Tibial artery (tissue), 4 donors: ENCODE measurements at regions not wholly inside any gene's neighbourhood (a gene's known extent, or its start where the extent isn't known, plus 50 kb on each side); places are given as distances from the start of the nearest gene placed in this dataset.

Source experiments
- DNase-seq, 2 donors: peaks; one replicate each; pipeline ENCODE4 v3.0.0-alpha.2; 2019
- H3K27ac ChIP-seq, 2 donors: fragments of 200-600 bp; sonication (generic) in 1 of 2; 1 replicate in 1 of 2; 2 replicates in 1 of 2; pipeline ENCODE4 v1.5.1; 2018 to 2019; ENCODE audit warnings: mild to moderate bottlenecking in 1 of 2
- H3K27me3 ChIP-seq, 2 donors: fragments of 200-600 bp; sonication (generic) in 1 of 2; one replicate each; pipeline versions ENCODE4 v1.5.1 to v1.6.0; 2016 to 2019
- H3K36me3 ChIP-seq, 3 donors: fragments of 200-600 bp; sonication (generic) in 2 of 3; one replicate each; pipeline ENCODE4 v1.5.1; 2016 to 2019; ENCODE audit warnings: mild to moderate bottlenecking in 2 of 3
- H3K4me1 ChIP-seq, 4 donors: fragments of 200-600 bp; sonication (generic) in 2 of 4; 1 replicate in 3 of 4; 2 replicates in 1 of 4; pipeline ENCODE4 v1.5.1; 2016 to 2019
- H3K4me3 ChIP-seq, 2 donors: fragments of 200-600 bp; sonication (generic) in 1 of 2; 1 replicate in 1 of 2; 2 replicates in 1 of 2; pipeline ENCODE4 v1.5.1; 2018 to 2019; ENCODE audit warnings: mild to moderate bottlenecking in 2 of 2
- H3K9me3 ChIP-seq, 3 donors: fragments of 200-600 bp; sonication (generic) in 1 of 3; one replicate each; pipeline ENCODE4 v1.5.1; 2016 to 2019
- CTCF ChIP-seq, 2 experiments: fragments of 200-600 bp in 1 of 2; fragments of 450-650 bp in 1 of 2; IDR thresholded peaks; one replicate each; pipeline ENCODE4 v1.5.1; 2017 to 2019; ENCODE audit warnings: antibody characterized with exemption in 2 of 2, mild to moderate bottlenecking in 1 of 2, moderate library complexity in 1 of 2
- intact Hi-C: fragments of 100-400 bp; cut with DNase I; formaldehyde crosslinking; loops from one replicate; pipeline ENCODE4 v1.15.0; 2023; ENCODE audit warnings: low total_unique reads

- intact Hi-C loops: no loop called here
- TF ChIP-seq CTCF (IDR thresholded peaks at IDR 0.05): no peak
- DNase-seq: no peak
Measured at GRCh38 chr5:178794433-178794832, 64.0 kb upstream of the ZNF354A start.

GRCh38 chr5:178793696-178794095 lies 63.2 kb upstream of the ZNF354A start:
- Histone ChIP-seq H3K4me1 (no peaks in the 10 kb centered on the region), H3K9me3 (no peaks in the 10 kb centered on the region), H3K4me3 (no peak overlapping the region), H3K36me3 (no peaks in the 10 kb centered on the region), H3K27ac (no peak overlapping the region), H3K27me3 (peaks cover 0 to 7% of the 10 kb centered on the region in 2 donors)
- DNase-seq: peak; percentile 7 to 14
- no peak for TF ChIP-seq CTCF (IDR thresholded peaks at IDR 0.05)
- intact Hi-C loops: no loop called here

More at GRCh38 chr5:178794433-178794832, 64.0 kb upstream of the ZNF354A start:
- Histone ChIP-seq H3K4me3 (no peak overlapping the region), H3K27ac (no peak overlapping the region), H3K9me3 (no peaks in the 10 kb centered on the region), H3K27me3 (peaks cover 0 to 5% of the 10 kb centered on the region in 2 donors), H3K36me3 (no peaks in the 10 kb centered on the region), H3K4me1 (no peaks in the 10 kb centered on the region)

GRCh38 chr5:178793151-178793550 lies 62.7 kb upstream of the ZNF354A start:
- DNase-seq: peak; percentile 17 to 48
- H3K9me3 ChIP-seq: no peaks in the 10 kb centered on the region
- H3K27ac ChIP-seq: no peak overlapping the region
- H3K4me1 ChIP-seq: no peaks in the 10 kb centered on the region
- H3K4me3 ChIP-seq: no peak overlapping the region
- intact Hi-C loops: no loop called here
- no peaks in the 10 kb centered on the region for H3K36me3 ChIP-seq
- TF ChIP-seq CTCF (IDR thresholded peaks at IDR 0.05): peak; percentile 12 to 19
- H3K27me3 ChIP-seq: peaks cover 0 to 7% of the 10 kb centered on the region in 2 donors

- H3K9me3 ChIP-seq: no peaks in the 10 kb centered on the region
- H3K27ac ChIP-seq: no peak overlapping the region
- no peaks in the 10 kb centered on the region for H3K4me1 ChIP-seq
- TF ChIP-seq CTCF (IDR thresholded peaks at IDR 0.05): no peak
- intact Hi-C loops: no loop called here
- no peaks in the 10 kb centered on the region for H3K36me3 ChIP-seq
- peak; percentile 2 to 27 for DNase-seq
- H3K4me3 ChIP-seq: no peak overlapping the region
- peaks cover 0 to 7% of the 10 kb centered on the region in 2 donors for H3K27me3 ChIP-seq
Measured at GRCh38 chr5:178791976-178792375, 61.5 kb upstream of the ZNF354A start.

- intact Hi-C loops: no loop called here
- DNase-seq: peak; percentile 14 to 24
- Histone ChIP-seq H3K9me3 (no peaks in the 10 kb centered on the region), H3K4me1 (no peaks in the 10 kb centered on the region), H3K36me3 (no peaks in the 10 kb centered on the region), H3K27ac (no peak overlapping the region), H3K27me3 (peaks cover 0 to 2% of the 10 kb centered on the region in 2 donors), H3K4me3 (no peak overlapping the region)
- no peak for TF ChIP-seq CTCF (IDR thresholded peaks at IDR 0.05)
Measured at GRCh38 chr5:178790371-178790770, 59.9 kb upstream of the ZNF354A start.
